ENCODE measurements at regions not wholly inside any gene's neighbourhood (a gene's known extent, or its start where the extent isn't known, plus 50 kb on each side); places are given as distances from the start of the nearest gene placed in this dataset.

GRCh38 chr3:72680766-72681165, 167.5 kb downstream of the SHQ1 start:
- no peak for TF ChIP-seq POLR2A (IDR thresholded peaks at IDR 0.05; ENCODE audit: low read depth, low read length)
- no peak for TF ChIP-seq CTCF (conservative IDR thresholded peaks at IDR 0.05; ENCODE audit: low read depth, low read length)
- no peak for TF ChIP-seq CEBPB (IDR thresholded peaks at IDR 0.05; ENCODE audit: low read depth, low read length)
- no peak for TF ChIP-seq RAD21 (IDR thresholded peaks at IDR 0.05; ENCODE audit: low read length)
- TF ChIP-seq MAFK (IDR thresholded peaks at IDR 0.05; ENCODE audit: low read depth, low read length), result no peak
- TF ChIP-seq SMC3 (IDR thresholded peaks at IDR 0.05; ENCODE audit: low read depth, low read length), result no peak
- no peak for TF ChIP-seq RFX5 (IDR thresholded peaks at IDR 0.05; ENCODE audit: low read depth, low read length)

Data from IMR-90 (cell line).